ENCODE measurements at regions not wholly inside any gene's neighbourhood (a gene's known extent, or its start where the extent isn't known, plus 50 kb on each side); places are given as distances from the start of the nearest gene placed in this dataset.
"Not testable (repeated sequence)": the region's sequence is repeated elsewhere in the genome, so short reads cannot be mapped to it uniquely, and the experiment has no call there.

DNA sequence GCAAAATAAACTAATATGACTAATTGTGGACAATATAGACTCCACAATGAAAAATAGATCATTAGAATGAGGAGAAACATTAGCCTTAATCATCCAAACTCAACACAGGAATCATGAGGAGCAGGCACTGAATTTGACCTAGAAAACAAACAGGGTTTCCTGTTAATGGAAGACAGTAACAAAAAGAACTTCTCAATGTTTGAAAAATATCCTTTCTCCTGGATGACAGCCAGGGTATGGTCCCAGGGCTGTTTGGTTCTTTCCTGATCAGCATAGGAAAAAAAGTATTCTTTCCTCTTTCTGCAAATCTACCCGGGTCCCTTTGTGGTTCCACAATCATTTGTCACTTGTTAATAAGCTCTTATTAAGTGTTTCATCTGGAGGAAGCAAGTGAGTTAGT lies 145.3 kb upstream of the SVIL start:
- no peak for DNase-seq (ENCODE audit: insufficient read length, low spot score)
- no peak for FAIRE-seq
- TF ChIP-seq SPI1 (IDR thresholded peaks at IDR 0.05; ENCODE audit: low read depth, low read length): no peak
- TF ChIP-seq POLR2AphosphoS5 (IDR thresholded peaks at IDR 0.05; ENCODE audit: low read depth, low read length): no peak
- TF ChIP-seq POU2F2 (IDR thresholded peaks at IDR 0.05; ENCODE audit: low read depth, low read length): no peak
- no peak for TF ChIP-seq PAX5 (IDR thresholded peaks at IDR 0.05; ENCODE audit: insufficient read depth, low read length, severe bottlenecking)
- no peak for TF ChIP-seq POLR2A (IDR thresholded peaks at IDR 0.05; ENCODE audit: low read depth, low read length)
- TF ChIP-seq TAF1 (IDR thresholded peaks at IDR 0.05; ENCODE audit: low read depth, low read length): no peak

- TF ChIP-seq POLR2A (IDR thresholded peaks at IDR 0.05; ENCODE audit: low read depth, low read length) (no peak), TAF1 (IDR thresholded peaks at IDR 0.05; ENCODE audit: low read depth, low read length) (no peak), POLR2AphosphoS5 (IDR thresholded peaks at IDR 0.05; ENCODE audit: low read depth, low read length) (no peak), SPI1 (IDR thresholded peaks at IDR 0.05; ENCODE audit: low read depth, low read length) (no peak), POU2F2 (IDR thresholded peaks at IDR 0.05; ENCODE audit: low read depth, low read length) (no peak), PAX5 (IDR thresholded peaks at IDR 0.05; ENCODE audit: insufficient read depth, low read length, severe bottlenecking) (no peak)
- no peak for FAIRE-seq
- no peak for DNase-seq (ENCODE audit: insufficient read length, low spot score)
Measured at GRCh38 chr10:29776246-29776645, 141.5 kb upstream of the SVIL start.

GRCh38 chr10:29774475-29774874 lies 139.7 kb upstream of the SVIL start:
- DNase-seq (ENCODE audit: insufficient read length, low spot score) (no peak), FAIRE-seq (no peak)
- no peak for TF ChIP-seq POU2F2 (IDR thresholded peaks at IDR 0.05; ENCODE audit: low read depth, low read length)
- no peak for TF ChIP-seq TAF1 (IDR thresholded peaks at IDR 0.05; ENCODE audit: low read depth, low read length)
- no peak for TF ChIP-seq SPI1 (IDR thresholded peaks at IDR 0.05; ENCODE audit: low read depth, low read length)
- TF ChIP-seq PAX5 (IDR thresholded peaks at IDR 0.05; ENCODE audit: insufficient read depth, low read length, severe bottlenecking): no peak
- no peak for TF ChIP-seq POLR2A (IDR thresholded peaks at IDR 0.05; ENCODE audit: low read depth, low read length)
- no peak for TF ChIP-seq POLR2AphosphoS5 (IDR thresholded peaks at IDR 0.05; ENCODE audit: low read depth, low read length)

DNA sequence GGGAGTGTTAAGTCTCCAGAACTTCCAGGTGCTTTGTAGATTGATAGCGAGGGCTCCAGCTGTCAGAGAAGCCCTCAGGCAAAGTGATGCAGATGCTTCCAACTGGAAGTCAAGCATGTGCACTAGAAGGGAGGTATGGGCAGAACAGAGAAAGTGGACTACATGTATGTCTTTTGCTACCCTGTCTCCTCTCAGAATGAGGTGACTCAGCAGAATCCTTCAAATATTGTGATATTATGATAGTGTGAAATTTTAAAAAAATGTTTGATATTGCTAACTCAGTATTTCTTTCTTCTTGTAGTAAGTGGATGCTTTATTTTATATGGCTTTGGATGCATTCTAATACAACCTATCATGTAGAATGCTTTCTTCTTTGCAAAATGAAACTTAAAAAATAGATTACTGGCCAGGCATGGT lies 138.9 kb upstream of the SVIL start:
- TF ChIP-seq POLR2AphosphoS5 (IDR thresholded peaks at IDR 0.05; ENCODE audit: low read depth, low read length) (no peak), TAF1 (IDR thresholded peaks at IDR 0.05; ENCODE audit: low read depth, low read length) (no peak), SPI1 (IDR thresholded peaks at IDR 0.05; ENCODE audit: low read depth, low read length) (no peak), PAX5 (IDR thresholded peaks at IDR 0.05; ENCODE audit: insufficient read depth, low read length, severe bottlenecking) (no peak), POU2F2 (IDR thresholded peaks at IDR 0.05; ENCODE audit: low read depth, low read length) (no peak), POLR2A (IDR thresholded peaks at IDR 0.05; ENCODE audit: low read depth, low read length) (no peak)
- DNase-seq (ENCODE audit: insufficient read length, low spot score) (no peak), FAIRE-seq (no peak)

GRCh38 chr10:29772403-29772802 lies 137.6 kb upstream of the SVIL start:
- FAIRE-seq (no peak), DNase-seq (ENCODE audit: insufficient read length, low spot score) (no peak)
- TF ChIP-seq POLR2A (IDR thresholded peaks at IDR 0.05; ENCODE audit: low read depth, low read length) (no peak), SPI1 (IDR thresholded peaks at IDR 0.05; ENCODE audit: low read depth, low read length) (0 out of 2 replicates have a peak, but pooled peaks have one; percentile 6)

DNA sequence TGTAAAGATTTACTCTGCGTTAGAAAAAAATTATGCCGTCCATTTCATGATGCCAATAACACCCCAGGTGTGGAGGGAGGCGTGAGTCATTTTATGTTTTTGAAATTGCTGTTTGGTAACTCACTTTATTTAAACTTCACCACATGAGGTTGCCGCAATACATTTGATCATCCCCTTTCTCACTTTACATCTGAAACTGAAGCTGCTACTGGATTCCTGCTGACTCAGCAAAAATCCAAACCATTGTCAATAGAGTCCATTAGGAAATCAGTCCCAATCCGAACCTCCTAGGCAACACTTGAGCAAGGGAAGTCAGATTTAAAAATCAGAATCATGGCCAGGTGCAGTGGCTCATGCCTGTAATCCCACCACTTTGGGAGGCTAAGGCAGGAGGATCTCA lies 136.6 kb upstream of the SVIL start:
- FAIRE-seq (no peak), DNase-seq (ENCODE audit: insufficient read length, low spot score) (no peak)
- TF ChIP-seq POLR2AphosphoS5 (IDR thresholded peaks at IDR 0.05; ENCODE audit: low read depth, low read length): no peak
- TF ChIP-seq POLR2A (IDR thresholded peaks at IDR 0.05; ENCODE audit: low read depth, low read length): no peak
- no peak for TF ChIP-seq POU2F2 (IDR thresholded peaks at IDR 0.05; ENCODE audit: low read depth, low read length)
- no peak for TF ChIP-seq SPI1 (IDR thresholded peaks at IDR 0.05; ENCODE audit: low read depth, low read length)
- no peak for TF ChIP-seq TAF1 (IDR thresholded peaks at IDR 0.05; ENCODE audit: low read depth, low read length)
- no peak for TF ChIP-seq PAX5 (IDR thresholded peaks at IDR 0.05; ENCODE audit: insufficient read depth, low read length, severe bottlenecking)

GRCh38 chr10:29769277-29769676 lies 134.5 kb upstream of the SVIL start:
- not testable (repeated sequence) for DNase-seq (ENCODE audit: insufficient read length, low spot score); FAIRE-seq

GRCh38 chr10:29767968-29768367 lies 133.2 kb upstream of the SVIL start:
- no peak for FAIRE-seq
- TF ChIP-seq POU2F2 (IDR thresholded peaks at IDR 0.05; ENCODE audit: low read depth, low read length) (no peak), TAF1 (IDR thresholded peaks at IDR 0.05; ENCODE audit: low read depth, low read length) (no peak), SPI1 (IDR thresholded peaks at IDR 0.05; ENCODE audit: low read depth, low read length) (no peak), POLR2A (IDR thresholded peaks at IDR 0.05; ENCODE audit: low read depth, low read length) (no peak), POLR2AphosphoS5 (IDR thresholded peaks at IDR 0.05; ENCODE audit: low read depth, low read length) (no peak), PAX5 (IDR thresholded peaks at IDR 0.05; ENCODE audit: insufficient read depth, low read length, severe bottlenecking) (no peak)
- no peak for DNase-seq (ENCODE audit: insufficient read length, low spot score)

GRCh38 chr10:29766753-29767152 lies 132.0 kb upstream of the SVIL start:
- TF ChIP-seq POU2F2 (IDR thresholded peaks at IDR 0.05; ENCODE audit: low read depth, low read length): no peak
- FAIRE-seq: no peak
- DNase-seq (ENCODE audit: insufficient read length, low spot score): no peak

DNA sequence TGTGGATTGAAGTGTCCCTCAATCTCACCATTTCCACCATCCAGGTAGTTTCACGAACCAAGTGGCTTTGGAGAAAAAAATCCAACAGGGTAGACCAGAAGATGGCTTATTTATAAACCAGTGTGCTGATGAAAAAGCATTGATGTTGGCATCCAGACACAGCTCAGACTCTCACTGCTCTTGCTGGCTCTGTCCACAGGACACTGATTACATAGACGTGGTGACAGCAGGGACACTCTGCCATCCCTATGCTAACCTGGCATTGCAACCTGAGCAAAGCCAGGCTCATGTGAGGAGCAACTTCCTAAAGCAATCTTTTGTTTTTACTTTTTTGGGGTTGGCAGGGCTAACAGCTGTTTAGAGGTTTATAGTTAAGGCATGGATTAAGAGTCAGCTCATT lies 130.6 kb upstream of the SVIL start:
- DNase-seq (ENCODE audit: insufficient read length, low spot score) (no peak), FAIRE-seq (no peak)
- TF ChIP-seq SPI1 (IDR thresholded peaks at IDR 0.05; ENCODE audit: low read depth, low read length): no peak
- no peak for TF ChIP-seq POLR2AphosphoS5 (IDR thresholded peaks at IDR 0.05; ENCODE audit: low read depth, low read length)
- TF ChIP-seq POU2F2 (IDR thresholded peaks at IDR 0.05; ENCODE audit: low read depth, low read length): no peak
- no peak for TF ChIP-seq PAX5 (IDR thresholded peaks at IDR 0.05; ENCODE audit: insufficient read depth, low read length, severe bottlenecking)
- no peak for TF ChIP-seq TAF1 (IDR thresholded peaks at IDR 0.05; ENCODE audit: low read depth, low read length)
- TF ChIP-seq POLR2A (IDR thresholded peaks at IDR 0.05; ENCODE audit: low read depth, low read length): no peak

- TF ChIP-seq TAF1 (IDR thresholded peaks at IDR 0.05; ENCODE audit: low read depth, low read length) (no peak), POLR2AphosphoS5 (IDR thresholded peaks at IDR 0.05; ENCODE audit: low read depth, low read length) (no peak), SPI1 (IDR thresholded peaks at IDR 0.05; ENCODE audit: low read depth, low read length) (no peak)
- DNase-seq (ENCODE audit: insufficient read length, low spot score): no peak
- FAIRE-seq: no peak
Measured at GRCh38 chr10:29763396-29763795, 128.6 kb upstream of the SVIL start.

Measured in GM12891 (cell line).